ENCODE measurements at regions not wholly inside any gene's neighbourhood (a gene's known extent, or its start where the extent isn't known, plus 50 kb on each side); places are given as distances from the start of the nearest gene placed in this dataset.
"Not testable (repeated sequence)": the region's sequence is repeated elsewhere in the genome, so short reads cannot be mapped to it uniquely, and the experiment has no call there.

DNA sequence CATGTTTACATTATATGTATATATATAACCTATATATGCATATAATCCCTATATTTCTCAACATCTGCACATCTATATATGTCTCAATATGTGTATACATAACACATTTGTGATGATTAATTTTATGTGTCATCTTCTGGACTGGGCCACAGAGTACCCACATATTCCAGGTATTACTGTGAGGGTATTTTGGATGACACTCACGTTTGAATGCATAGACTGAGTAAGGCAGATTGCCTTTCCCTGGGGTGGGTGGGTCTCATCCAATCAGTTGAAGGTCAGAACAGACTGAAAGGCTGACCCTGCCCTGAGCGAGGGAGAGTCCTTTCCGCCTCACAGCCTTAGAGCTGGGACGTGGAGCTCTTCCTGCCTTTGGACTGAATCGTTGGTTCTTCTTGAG is 295.2 kb upstream of the PFKP start:
- Mint-ChIP-seq H3K27me3 (ENCODE audit: insufficient read depth, low read depth, poor library complexity) (peaks cover 5% of the 10 kb centered on the region), H3K27ac (no peak overlapping the region), H3K9me3 (peaks cover 4% of the 10 kb centered on the region; the same call in 2 of the 3 replicates), H3K4me1 (no peaks in the 10 kb centered on the region), H3K36me3 (ENCODE audit: low read depth) (no peaks in the 10 kb centered on the region), H3K4me3 (no peak overlapping the region)
- Histone ChIP-seq H3K4me3 (no peak overlapping the region), H3F3A (replicated peaks; ENCODE audit: low read depth) (no peaks in the 10 kb centered on the region), H3K4me2 (no peak overlapping the region), H3K27ac (ENCODE audit: low read depth) (no peak overlapping the region), H3K27me3 (ENCODE audit: insufficient read depth) (no peaks in the 10 kb centered on the region), H3K4me1 (ENCODE audit: insufficient read depth) (no peaks in the 10 kb centered on the region), H2AFZ (no peak overlapping the region), H3K36me3 (ENCODE audit: insufficient read depth) (0 out of 2 replicates have a peak, but pooled peaks cover 3% of the 10 kb centered on the region), H3K79me2 (replicated peaks; ENCODE audit: insufficient read depth) (no peaks in the 10 kb centered on the region), H3K9me2 (ENCODE audit: insufficient read depth) (no peaks in the 10 kb centered on the region), H4K20me1 (replicated peaks; ENCODE audit: insufficient read depth) (no peaks in the 10 kb centered on the region)
- no peak for TF ChIP-seq EZH2 (IDR thresholded peaks at IDR 0.05; ENCODE audit: low read depth, unreplicated experiment)
- DNase-seq (ENCODE audit: low spot score) (no peak), ATAC-seq (no peak)

DNA sequence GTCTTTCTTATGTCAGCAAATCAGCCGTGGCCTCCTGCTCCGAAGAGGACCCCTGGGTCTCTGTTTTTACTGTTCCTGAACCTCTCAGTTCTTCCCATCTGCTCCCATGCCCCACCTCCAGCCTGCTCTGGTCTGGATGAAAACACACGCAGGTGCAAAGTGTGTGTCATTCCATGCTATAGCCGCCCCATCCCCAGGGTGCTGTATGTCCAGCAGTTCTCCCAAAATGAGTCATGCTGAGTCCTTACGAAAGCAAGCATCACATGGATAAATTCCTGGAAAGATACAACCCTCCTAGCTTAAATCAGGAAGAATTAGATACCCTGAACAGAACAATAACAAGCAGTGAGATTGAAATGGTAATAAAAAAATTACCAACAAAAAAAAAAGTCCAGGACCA is 300.1 kb upstream of the PFKP start:
- not testable (repeated sequence) for H3K79me2 ChIP-seq (replicated peaks; ENCODE audit: insufficient read depth); H3K9me3 Mint-ChIP-seq; H3K27me3 ChIP-seq (ENCODE audit: insufficient read depth); ATAC-seq; H2AFZ ChIP-seq; H3K9me2 ChIP-seq (ENCODE audit: insufficient read depth); H3F3A ChIP-seq (replicated peaks; ENCODE audit: low read depth); H3K36me3 Mint-ChIP-seq (ENCODE audit: low read depth); H3K27me3 Mint-ChIP-seq (ENCODE audit: insufficient read depth, low read depth, poor library complexity); H3K27ac Mint-ChIP-seq; H3K27ac ChIP-seq (ENCODE audit: low read depth); H3K4me1 Mint-ChIP-seq; H3K4me3 ChIP-seq; H3K4me2 ChIP-seq; H3K4me3 Mint-ChIP-seq; H3K4me1 ChIP-seq (ENCODE audit: insufficient read depth); H3K36me3 ChIP-seq (ENCODE audit: insufficient read depth); DNase-seq (ENCODE audit: low spot score); H4K20me1 ChIP-seq (replicated peaks; ENCODE audit: insufficient read depth)

DNA sequence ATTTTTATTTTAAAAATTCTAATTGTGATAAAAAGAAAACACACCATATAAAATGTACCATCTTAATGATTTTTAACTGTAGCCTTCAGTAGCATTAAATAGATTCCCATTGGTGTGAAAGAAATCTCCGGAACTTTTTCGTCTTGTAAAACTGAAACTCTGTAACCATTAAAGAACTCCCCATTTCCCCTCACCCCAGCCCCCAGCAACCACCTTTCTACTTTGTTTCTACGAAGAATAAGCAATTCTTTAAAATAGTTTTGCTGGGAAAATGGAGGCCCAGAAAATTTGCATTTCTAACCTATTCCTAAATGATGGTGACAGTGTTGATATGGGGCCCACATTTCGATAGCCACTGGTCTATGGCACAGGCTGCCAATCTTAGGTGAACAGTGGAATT is 305.4 kb upstream of the PFKP start:
- H3K4me2 ChIP-seq: no peak overlapping the region
- no peaks in the 10 kb centered on the region for H3K36me3 ChIP-seq (ENCODE audit: insufficient read depth)
- no peak overlapping the region; the same call in 1 of the 2 replicates for H2AFZ ChIP-seq
- 0 out of 2 replicates have a peak, but pooled peaks cover 10% of the 10 kb centered on the region for H3K9me2 ChIP-seq (ENCODE audit: insufficient read depth)
- Mint-ChIP-seq H3K27me3 (ENCODE audit: insufficient read depth, low read depth, poor library complexity) (peaks cover 2% of the 10 kb centered on the region), H3K4me3 (no peak overlapping the region), H3K36me3 (ENCODE audit: low read depth) (peaks cover 4% of the 10 kb centered on the region; the same call in 1 of the 3 replicates), H3K9me3 (peaks cover under 1% of the 10 kb centered on the region; the same call in 2 of the 3 replicates), H3K27ac (no peak overlapping the region), H3K4me1 (no peaks in the 10 kb centered on the region)
- H3K4me3 ChIP-seq: no peak overlapping the region
- no peaks in the 10 kb centered on the region for H3K79me2 ChIP-seq (replicated peaks; ENCODE audit: insufficient read depth)
- H4K20me1 ChIP-seq (replicated peaks; ENCODE audit: insufficient read depth): no peaks in the 10 kb centered on the region
- no peak overlapping the region for H3K27ac ChIP-seq (ENCODE audit: low read depth)
- H3F3A ChIP-seq (replicated peaks; ENCODE audit: low read depth): no peaks in the 10 kb centered on the region
- H3K4me1 ChIP-seq (ENCODE audit: insufficient read depth): no peaks in the 10 kb centered on the region
- DNase-seq (ENCODE audit: low spot score) (no peak), ATAC-seq (no peak)
- TF ChIP-seq STAT1 (IDR thresholded peaks at IDR 0.05; ENCODE audit: unreplicated experiment): no peak
- TF ChIP-seq ZNF114 (CRISPR knock-in tag; IDR thresholded peaks at IDR 0.05): no peak
- TF ChIP-seq ZNF331 (CRISPR knock-in tag; IDR thresholded peaks at IDR 0.05; ENCODE audit: low read depth): no peak
- TF ChIP-seq EZH2 (IDR thresholded peaks at IDR 0.05; ENCODE audit: low read depth, unreplicated experiment): no peak
- no peak for TF ChIP-seq POLR2AphosphoS5 (IDR thresholded peaks at IDR 0.05; ENCODE audit: low read depth)
- TF ChIP-seq JUNB (IDR thresholded peaks at IDR 0.05; ENCODE audit: unreplicated experiment): no peak
- TF ChIP-seq EZH2phosphoT487 (IDR thresholded peaks at IDR 0.05; ENCODE audit: unreplicated experiment): no peak
- no peak for TF ChIP-seq NANOG (IDR thresholded peaks at IDR 0.05; ENCODE audit: borderline replicate concordance)
- TF ChIP-seq, protein P1, sequence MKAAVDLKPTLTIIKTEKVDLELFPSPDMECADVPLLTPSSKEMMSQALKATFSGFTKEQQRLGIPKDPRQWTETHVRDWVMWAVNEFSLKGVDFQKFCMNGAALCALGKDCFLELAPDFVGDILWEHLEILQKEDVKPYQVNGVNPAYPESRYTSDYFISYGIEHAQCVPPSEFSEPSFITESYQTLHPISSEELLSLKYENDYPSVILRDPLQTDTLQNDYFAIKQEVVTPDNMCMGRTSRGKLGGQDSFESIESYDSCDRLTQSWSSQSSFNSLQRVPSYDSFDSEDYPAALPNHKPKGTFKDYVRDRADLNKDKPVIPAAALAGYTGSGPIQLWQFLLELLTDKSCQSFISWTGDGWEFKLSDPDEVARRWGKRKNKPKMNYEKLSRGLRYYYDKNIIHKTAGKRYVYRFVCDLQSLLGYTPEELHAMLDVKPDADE (IDR thresholded peaks at IDR 0.05): no peak
- no peaks in the 10 kb centered on the region for H3K27me3 ChIP-seq (ENCODE audit: insufficient read depth)
